Hindlimb muscle (tissue), 1 donor: ENCODE measurements at regions not wholly inside any gene's neighbourhood (a gene's known extent, or its start where the extent isn't known, plus 50 kb on each side); places are given as distances from the start of the nearest gene placed in this dataset.

ENCODE experiments used
- DNase-seq: peaks from one replicate; pipeline ENCODE4 v3.0.0-alpha.2; 2013

DNA sequence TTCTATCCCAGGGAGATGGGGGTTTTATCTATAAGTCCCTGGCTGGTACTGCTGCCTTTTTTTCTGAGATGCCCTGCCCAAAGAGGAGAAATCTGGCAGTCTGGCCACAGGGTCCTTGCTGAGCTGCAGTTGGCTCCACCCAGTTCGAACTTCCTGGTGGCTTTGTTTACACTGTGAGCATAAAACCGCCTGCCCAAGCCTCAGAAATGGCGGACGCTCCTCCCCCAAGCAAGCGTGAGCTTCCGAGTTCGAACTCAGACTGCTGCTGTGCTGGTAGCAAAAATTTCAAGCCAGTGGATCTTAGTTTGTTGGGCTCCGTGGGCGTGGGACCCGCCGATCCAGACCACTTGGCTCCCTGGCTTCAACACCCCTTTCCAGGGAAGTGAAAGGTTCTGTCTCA, 126.8 kb upstream of the SUCLG2 start:
- DNase-seq: no peak

DNA sequence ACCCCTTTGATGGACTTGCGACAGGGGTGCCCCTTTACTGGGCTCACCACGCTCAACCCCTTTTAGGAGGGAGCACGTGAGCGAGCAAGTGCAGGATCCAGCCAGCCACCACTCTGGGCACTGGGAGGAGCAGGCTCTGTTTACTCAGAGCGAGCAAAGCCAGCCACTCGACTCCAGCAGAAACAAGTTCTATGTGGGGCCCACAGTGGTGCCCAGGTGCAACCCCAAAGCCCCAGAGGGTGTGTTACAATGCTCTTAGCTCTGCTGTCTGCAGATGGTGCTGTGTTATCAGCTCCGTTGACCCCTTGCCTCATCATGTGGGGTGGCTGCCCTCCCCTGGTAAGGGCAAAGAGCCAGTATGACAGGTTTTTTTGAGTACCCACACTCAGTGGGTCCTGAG, 120.3 kb upstream of the SUCLG2 start:
- no peak for DNase-seq

DNA sequence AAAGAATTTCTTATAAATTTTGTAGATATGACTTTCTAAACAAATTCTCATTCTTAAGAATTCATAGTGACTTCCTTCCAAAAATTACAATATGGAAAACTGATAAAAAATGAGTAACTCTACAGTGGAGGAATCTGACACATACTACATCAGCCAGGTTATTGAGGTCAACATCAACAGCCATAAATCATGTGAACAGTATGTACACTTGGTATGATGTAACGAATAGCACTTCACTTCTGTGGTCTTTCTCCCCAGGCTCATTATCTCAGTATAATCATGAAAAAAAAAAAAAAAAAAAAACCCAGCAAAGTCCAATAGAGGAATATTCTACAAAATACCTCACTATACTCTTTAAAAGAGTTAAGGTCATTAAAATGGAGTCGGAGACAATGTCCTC, 111.2 kb upstream of the SUCLG2 start:
- no peak for DNase-seq

DNA sequence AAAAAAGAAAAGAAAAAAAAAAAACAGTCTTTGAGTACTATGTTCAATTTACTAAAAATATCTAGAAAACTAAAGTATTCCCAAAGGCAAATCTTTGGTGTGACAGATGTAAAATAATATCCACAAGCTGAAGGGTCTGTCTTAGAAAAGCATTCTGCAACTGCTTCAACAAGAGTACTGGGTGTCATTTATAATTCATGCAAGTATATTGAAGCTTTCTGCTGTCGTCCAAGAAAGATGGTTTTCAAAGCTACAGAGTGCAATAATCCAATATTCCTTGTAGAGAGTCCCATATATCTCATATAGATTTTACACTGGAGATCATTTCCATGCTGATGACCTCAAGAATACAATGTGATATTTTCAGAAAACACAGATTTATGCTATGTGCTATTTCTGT, 90.9 kb upstream of the SUCLG2 start:
- DNase-seq: no peak

DNA sequence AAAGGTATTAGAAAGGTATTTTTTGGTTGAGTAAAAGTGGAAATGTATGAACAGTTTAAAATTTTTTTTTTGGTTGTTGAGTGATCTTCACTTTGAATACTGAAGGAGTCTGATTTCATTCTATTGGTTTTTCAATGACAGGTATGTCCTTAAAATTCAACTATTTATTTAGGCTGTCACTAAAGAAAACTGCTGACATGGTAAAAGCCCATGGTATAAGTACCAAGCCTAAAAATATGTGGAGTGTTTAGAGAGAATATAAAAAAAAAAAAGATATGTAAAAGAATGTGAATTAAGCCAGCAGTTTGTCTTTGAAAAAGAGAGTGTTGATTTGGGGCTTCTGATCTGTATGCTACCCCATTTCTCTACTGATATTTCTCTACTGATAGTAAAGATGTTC, 90.3 kb upstream of the SUCLG2 start:
- DNase-seq: no peak

DNA sequence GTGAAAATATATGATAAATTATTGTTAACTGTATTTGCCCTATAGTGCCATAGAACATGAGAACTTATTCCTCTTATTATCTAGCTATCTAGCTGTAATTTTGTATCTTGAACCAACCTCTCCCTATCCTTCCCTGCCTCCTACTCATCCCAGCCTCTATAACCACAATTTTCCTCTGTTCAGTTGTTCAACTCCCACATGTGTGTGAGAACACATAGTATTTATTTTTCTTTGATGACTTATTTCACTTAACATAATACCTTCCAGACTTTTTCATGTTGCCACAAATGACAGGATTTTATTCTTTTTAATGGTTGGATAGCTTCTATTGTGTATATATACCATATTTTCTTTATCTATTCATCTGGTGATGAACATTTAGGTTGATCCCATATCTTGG, 85.4 kb upstream of the SUCLG2 start:
- DNase-seq: no peak

DNA sequence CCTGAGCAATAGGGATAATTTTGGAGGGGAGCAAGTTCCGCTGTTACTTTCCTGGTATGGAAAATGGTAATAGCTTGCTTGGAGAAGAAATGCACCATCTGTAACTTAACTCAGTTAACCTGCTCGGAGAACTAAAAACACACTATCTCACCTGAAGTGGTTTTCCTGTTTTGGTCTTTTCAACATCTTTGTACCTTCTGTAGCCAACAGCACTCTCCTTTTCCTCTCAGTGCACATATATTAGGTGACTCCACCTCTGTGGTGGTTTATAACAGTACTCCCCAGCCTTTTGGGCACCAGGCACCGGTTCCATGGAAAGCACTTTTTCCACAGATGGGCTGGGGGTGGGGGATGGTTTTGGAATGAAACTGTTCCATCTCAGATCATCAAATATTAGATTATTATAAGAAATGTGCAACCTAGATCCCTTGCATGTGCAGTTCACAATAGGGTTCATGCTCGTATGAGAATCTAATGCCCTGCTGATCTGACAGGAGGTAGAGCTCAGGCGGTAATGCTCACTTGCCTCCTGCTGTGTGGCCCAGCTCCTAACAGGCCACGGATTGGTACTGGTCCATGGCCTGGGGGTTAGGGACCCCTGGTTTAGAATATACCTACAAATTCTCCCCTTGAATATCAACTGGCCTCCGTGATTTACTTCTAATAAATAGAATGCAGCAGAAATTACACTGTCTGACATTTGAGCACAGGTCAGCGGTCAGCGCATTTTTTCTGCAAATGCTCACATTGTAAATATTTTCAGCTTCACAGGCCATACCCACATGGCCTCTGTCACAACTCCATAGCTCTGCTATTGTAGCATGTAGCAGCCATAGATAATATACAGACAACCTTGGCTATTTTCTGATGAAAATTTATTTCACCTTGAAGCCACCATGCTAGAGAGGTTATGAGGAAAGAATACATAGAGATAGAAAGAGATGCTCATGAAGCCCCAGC, 83.8 kb upstream of the SUCLG2 start:
- no peak for DNase-seq

DNA sequence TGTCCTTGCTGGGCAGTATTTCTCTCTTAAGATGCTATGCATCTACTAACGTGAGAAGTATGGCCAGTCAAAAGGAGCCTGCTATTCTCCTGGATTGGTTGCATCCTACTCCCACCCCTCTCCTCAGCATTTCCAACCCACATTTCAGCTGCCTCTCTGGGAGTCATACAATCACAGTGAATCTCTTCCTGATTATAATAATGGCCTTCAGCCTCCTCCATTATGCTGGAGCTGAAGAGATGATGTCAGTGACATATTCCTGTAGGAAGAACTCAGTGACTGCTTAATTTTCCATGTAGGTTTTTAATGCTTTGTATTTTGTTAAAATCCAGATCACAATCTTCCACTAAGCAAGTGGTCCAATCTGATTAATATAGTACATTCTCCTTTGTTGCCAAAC, 82.7 kb upstream of the SUCLG2 start:
- DNase-seq: no peak

DNA sequence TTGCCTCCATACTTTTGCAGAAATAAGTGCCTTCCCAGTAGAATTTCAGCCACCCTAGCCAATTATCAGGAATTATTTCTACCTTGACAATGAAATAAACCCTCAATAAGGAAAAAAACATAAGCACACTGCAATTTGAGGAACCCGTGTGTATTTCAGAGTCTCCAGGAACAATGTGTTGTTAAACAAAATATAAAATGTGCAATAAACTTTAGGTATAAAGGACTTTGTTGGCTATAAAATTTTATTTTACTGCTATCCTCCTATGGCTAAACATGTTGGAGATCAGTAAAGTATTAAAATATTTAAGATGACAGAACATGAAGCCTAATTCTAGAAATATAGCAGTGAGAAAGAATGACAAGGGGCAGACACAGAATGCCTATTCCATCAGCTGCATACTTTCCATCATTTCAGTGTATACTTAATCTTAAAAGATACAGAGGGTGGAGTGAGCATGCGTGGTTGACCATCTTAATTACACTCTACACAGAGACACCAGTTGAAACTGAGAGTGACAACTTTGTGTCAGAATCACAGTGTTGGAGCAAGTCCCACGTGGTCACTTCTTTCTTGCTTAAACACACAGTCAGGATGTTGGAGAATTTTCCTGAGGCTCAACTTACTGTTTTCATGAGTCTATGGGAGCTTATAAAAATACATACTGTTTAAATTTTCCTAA, 79.0 kb upstream of the SUCLG2 start:
- no peak for DNase-seq

DNA sequence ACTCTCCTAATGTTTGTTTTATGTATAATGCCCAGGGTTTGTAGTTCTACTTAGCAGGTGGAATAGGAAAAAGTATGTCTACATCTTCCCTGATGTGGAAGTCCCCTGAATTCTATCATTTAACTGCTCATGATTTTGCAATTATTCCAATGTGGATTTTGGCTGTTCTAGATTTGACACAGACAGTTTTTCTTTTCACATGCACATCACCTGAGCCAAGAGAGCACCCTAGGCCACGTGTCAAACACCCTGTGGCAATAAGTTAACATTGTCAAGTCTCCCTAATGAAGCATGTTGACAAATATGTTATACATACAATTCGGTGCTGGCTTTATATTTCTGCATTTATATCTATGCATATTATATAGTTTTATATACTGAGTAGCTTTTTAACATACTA, 70.0 kb upstream of the SUCLG2 start:
- DNase-seq: no peak

DNA sequence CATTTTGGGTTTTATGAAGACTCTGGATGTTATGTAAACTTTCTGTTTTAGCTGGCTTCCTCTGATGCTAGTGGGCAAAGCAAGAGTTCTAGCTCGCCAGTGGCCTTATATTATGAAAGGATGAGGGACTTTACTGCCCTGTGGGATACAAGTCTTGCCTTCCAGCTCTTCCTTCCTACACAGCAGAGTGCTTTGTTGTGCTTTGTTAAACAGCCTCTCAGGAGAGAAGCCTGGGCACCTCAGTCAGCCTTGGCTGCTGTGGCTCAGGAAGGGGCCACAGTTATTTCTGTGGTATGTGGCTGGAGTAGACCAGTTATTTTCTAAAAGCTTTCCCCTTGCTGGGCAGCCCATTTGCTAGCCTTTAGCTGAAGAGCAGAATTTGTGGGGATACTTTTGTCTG, 69.5 kb upstream of the SUCLG2 start:
- DNase-seq: no peak

DNA sequence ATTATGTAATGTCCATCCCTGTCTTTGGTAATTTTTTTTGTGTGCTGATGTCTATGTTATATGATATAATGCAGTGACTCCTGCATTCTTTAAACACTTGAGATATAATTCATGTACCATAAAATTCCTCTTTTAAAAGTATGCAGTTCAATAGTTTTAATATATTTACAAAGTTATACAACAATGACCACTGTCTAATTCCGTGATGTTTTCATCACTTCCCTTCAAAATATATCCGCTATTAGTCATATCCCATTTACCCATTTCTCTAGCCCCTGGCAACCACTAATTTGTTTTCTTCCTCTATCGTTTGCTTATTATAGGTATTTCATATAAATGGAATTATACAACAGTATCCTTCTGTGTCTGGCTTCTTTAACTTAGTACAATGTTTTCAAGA, 64.9 kb upstream of the SUCLG2 start:
- no peak for DNase-seq

DNA sequence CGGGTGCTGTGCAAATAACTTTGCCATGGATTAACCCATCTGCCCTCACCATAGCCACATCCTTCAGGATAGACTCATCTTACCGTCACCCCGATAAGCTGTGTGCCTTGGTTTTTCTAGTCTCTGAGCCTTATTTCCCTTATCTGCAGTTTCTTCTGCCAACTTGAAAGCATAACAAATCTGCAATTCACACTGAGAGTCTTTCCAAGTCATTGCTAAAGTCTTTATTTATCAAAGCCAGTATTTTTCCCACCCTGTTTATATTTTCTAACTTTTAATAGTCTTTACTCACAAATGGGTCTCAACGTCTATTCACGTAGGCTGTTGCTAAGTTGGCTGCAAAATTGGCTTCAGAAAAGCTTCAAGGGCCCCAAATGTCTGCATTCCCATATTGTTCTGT, 61.6 kb upstream of the SUCLG2 start:
- DNase-seq: no peak

DNA sequence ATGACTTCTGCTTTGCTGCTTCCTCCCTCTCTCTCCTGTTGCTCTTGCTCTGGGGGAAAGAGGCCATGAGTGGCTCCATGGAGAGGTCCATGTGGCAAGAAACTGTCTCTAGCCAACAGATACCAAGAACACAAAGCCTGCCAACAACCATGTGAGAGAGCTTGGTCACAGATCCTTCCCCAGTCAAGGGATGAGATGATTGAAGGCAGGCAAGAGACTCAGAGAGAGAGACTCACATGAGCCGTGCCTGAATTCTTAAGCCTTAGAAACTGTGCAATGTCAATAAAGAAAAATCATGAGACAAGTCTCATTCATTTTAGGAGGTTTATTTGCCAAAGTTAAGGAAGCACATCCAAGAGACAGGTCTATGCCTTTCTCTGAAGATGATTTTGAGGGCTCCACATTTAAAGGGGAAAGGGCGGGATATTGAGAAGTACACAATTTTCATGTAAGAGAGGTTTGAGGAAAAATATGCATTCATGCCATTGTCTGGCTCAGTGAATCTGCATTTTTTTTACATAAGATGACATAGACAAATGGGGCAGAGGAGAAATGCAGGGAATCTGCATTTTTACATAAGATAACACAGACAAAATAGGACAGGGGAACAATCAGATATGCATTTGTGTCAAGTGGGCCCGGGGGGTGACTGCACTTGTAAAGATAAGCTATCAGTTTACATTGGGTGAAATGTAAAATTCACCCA, 59.5 kb upstream of the SUCLG2 start:
- no peak for DNase-seq

DNA sequence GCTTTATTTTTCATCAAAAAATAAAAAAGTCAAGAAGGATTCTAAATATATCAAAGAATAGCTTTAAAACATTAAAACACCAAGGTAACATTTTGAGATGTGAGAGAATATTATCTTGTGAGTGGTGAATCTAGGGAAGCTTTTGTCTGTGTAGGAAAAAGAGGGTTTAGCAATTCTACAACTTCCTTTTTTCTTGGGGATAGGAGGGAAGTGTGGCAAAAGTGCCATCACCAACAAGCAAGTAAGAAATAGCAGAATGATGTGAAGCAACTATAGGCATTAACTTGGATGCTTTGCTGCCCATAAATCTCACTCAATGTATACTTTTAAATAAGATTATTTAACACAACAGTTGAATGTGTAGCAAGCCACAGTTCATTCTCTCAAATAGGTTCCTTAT, 57.8 kb upstream of the SUCLG2 start:
- no peak for DNase-seq

DNA sequence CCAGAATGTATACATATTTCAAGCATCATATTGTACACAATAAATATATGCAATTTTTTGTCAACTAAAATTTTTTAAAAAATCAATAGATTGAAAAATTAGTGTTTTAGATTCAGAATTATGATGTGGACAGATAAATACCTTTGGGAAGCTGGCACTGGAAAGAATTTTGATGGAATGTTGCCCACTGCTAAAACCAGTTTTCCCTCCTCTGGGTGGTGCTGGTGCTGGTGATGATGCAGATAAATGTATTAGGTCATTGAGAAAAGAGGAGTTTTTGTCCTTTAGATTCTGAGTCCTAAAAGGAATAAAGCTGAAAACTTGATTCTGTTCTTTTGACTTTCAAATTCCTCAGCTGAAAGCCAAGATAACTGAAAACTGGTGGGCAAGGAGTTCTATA, 56.0 kb upstream of the SUCLG2 start:
- DNase-seq: no peak

DNA sequence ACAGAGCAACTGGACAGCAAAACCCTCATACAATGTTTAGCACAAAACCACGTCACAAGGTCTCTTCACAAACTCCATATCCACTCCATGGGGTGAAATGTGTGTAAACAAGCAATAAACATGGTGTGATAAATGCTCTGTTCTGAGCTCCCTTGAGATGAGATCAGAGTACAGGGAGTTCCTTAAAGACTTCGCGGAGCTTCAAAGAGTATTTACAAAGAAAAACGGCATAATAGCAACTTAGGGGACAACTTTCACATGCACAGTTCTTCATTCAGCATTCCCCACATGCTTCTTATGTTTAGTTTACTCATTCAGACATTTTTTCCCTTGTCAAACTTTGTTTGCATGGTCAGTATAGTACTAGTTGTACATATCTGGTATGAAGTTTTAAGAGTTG, 52.5 kb upstream of the SUCLG2 start:
- no peak for DNase-seq

DNA sequence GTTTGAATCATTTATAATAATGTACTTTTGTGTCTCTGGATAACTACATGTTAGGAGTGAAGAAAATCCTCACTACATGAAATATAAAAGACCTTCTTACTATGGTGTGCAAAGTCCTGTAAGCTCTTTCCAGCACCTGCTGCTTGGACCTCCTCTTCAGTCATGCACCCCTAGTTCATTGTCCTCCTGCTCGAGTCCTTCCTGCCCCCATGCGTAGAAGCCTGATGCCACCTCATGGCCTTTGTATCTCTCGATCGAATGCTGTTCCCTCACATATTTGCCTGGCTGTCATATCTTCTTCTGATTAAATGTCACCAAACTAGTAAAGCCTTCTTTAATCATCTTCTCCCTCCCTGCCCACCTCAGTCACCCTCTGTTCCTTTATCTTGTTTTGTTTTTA, 49.9 kb upstream of the SUCLG2 start:
- no peak for DNase-seq
